GM12865 (cell line): ENCODE measurements at regions not wholly inside any gene's neighbourhood (a gene's known extent, or its start where the extent isn't known, plus 50 kb on each side); places are given as distances from the start of the nearest gene placed in this dataset.
"Not testable (repeated sequence)": the region's sequence is repeated elsewhere in the genome, so short reads cannot be mapped to it uniquely, and the experiment has no call there.

ENCODE experiments used
- DNase-seq: peaks from one replicate; pipeline ENCODE4 v3.0.0; 2010; ENCODE audit warnings: low read depth
- H3K4me3 ChIP-seq: 2 replicates; pipeline ENCODE4 v1.5.1; 2011; ENCODE audit warnings: mild to moderate bottlenecking, low read depth, low read length, control low read depth
- CTCF ChIP-seq: IDR thresholded peaks from 2 replicates; pipeline ENCODE4 v1.5.1; 2011; ENCODE audit warnings: low read length, control low read depth, low read depth, inconsistent platforms; ENCODE audit not compliant: insufficient read depth; ENCODE audit errors: missing control alignments

- no peak overlapping the region for H3K4me3 ChIP-seq
- TF ChIP-seq CTCF = no peak
- DNase-seq = no peak
Observed at GRCh38 chr11:45412051-45412471, 125.9 kb upstream of the SYT13 start.

GRCh38 chr11:45411228-45411946 lies 125.2 kb upstream of the SYT13 start:
- no peak for TF ChIP-seq CTCF
- DNase-seq = no peak
- no peak overlapping the region for H3K4me3 ChIP-seq

- TF ChIP-seq CTCF = no peak
- DNase-seq = no peak
- H3K4me3 ChIP-seq = no peak overlapping the region
Observed at GRCh38 chr11:45410391-45411227, 124.5 kb upstream of the SYT13 start.

GRCh38 chr11:45409587-45409986 lies 123.4 kb upstream of the SYT13 start:
- no peak for TF ChIP-seq CTCF
- no peak overlapping the region for H3K4me3 ChIP-seq
- no peak for DNase-seq

- H3K4me3 ChIP-seq = no peak overlapping the region
- TF ChIP-seq CTCF = no peak
- no peak for DNase-seq
Observed at GRCh38 chr11:45407226-45407625, 121.1 kb upstream of the SYT13 start.

- TF ChIP-seq CTCF = peak; percentile 15
- DNase-seq = no peak
Observed at GRCh38 chr11:45405916-45406670, 120.0 kb upstream of the SYT13 start.

GRCh38 chr11:45403521-45403920 lies 117.4 kb upstream of the SYT13 start:
- DNase-seq, H3K4me3 ChIP-seq: not testable (repeated sequence)

More at GRCh38 chr11:45405916-45406670, 120.0 kb upstream of the SYT13 start:
- H3K4me3 ChIP-seq = no peak overlapping the region
